HEK293 (cell line): ENCODE measurements at regions not wholly inside any gene's neighbourhood (a gene's known extent, or its start where the extent isn't known, plus 50 kb on each side); places are given as distances from the start of the nearest gene placed in this dataset.

ENCODE experiments used
- CTCF ChIA-PET: fragments of 350-600 bp; formaldehyde crosslinking; extraction: SDS; loops from one replicate; lab custom pipeline; 2021; ENCODE audit warnings: antibody characterized with exemption; lab: Yijun Ruan, JAX
- POLR2A ChIA-PET: fragments of 300-600 bp; formaldehyde crosslinking; extraction: SDS; loops from one replicate; lab custom pipeline; 2020; ENCODE audit warnings: antibody characterized with exemption, inconsistent platforms; lab: Yijun Ruan, JAX
- H3K27ac ChIP-seq: fragments of 200-500 bp; sonication (Bioruptor generic); 2 replicates; pipeline ENCODE4 v1.5.1; 2014; ENCODE audit warnings: low read depth, low read length, control low read depth, inconsistent platforms; ENCODE audit errors: extremely low read depth
- H3K36me3 ChIP-seq, 2 experiments: fragments of 200-500 bp in 1 of 2; sonication (Bioruptor generic) in 1 of 2; 1 replicate in 1 of 2; 2 replicates in 1 of 2; pipeline ENCODE4 v1.5.1; 2014 to 2017; ENCODE audit warnings: inconsistent platforms in 2 of 2, low read length in 2 of 2; ENCODE audit not compliant: control insufficient read depth in 2 of 2, insufficient read depth in 1 of 2
- H3K4me1 ChIP-seq: fragments of 200-500 bp; sonication (Bioruptor generic); 2 replicates; pipeline ENCODE4 v1.5.1; 2014; ENCODE audit warnings: mild to moderate bottlenecking, low read length, inconsistent platforms; ENCODE audit not compliant: control insufficient read depth, insufficient read depth
- H3K4me3 ChIP-seq: 2 replicates; pipeline ENCODE4 v1.5.1; 2011; ENCODE audit warnings: low read depth, mild to moderate bottlenecking, control low read depth, low read length, moderate library complexity
- H3K9me3 ChIP-seq: fragments of 200-500 bp; sonication (Bioruptor generic); 2 replicates; pipeline ENCODE4 v1.5.1; 2014; ENCODE audit warnings: low read depth, low read length, inconsistent platforms; ENCODE audit not compliant: control insufficient read depth, insufficient read depth
- EGR2 ChIP-seq: fragments of 450-650 bp; formaldehyde crosslinking; IDR thresholded peaks from 2 replicates; pipeline ENCODE4 v1.5.1; 2016; ENCODE audit warnings: low read depth, missing biosample characterization, missing genetic modification characterization
- GLIS1 ChIP-seq: fragments of 450-650 bp; formaldehyde crosslinking; IDR thresholded peaks from 2 replicates; pipeline ENCODE4 v1.5.1; 2016; ENCODE audit warnings: missing biosample characterization, missing genetic modification characterization
- SCRT1 ChIP-seq: fragments of 450-650 bp; formaldehyde crosslinking; IDR thresholded peaks from 2 replicates; pipeline ENCODE4 v1.5.1; 2016; ENCODE audit warnings: missing biosample characterization, missing genetic modification characterization, borderline replicate concordance
- SCRT2 ChIP-seq: fragments of 450-650 bp; formaldehyde crosslinking; IDR thresholded peaks from 2 replicates; pipeline ENCODE4 v1.5.1; 2016; ENCODE audit warnings: missing biosample characterization, missing genetic modification characterization
- SP2 ChIP-seq: fragments of 450-650 bp; formaldehyde crosslinking; IDR thresholded peaks from 2 replicates; pipeline ENCODE4 v1.5.1; 2016; ENCODE audit warnings: missing biosample characterization, missing genetic modification characterization
- TSHZ1 ChIP-seq: fragments of 450-650 bp; formaldehyde crosslinking; IDR thresholded peaks from 2 replicates; pipeline ENCODE4 v1.5.1; 2016; ENCODE audit warnings: missing biosample characterization, missing genetic modification characterization, borderline replicate concordance
- ZBTB21 ChIP-seq: fragments of 450-650 bp; formaldehyde crosslinking; IDR thresholded peaks from 2 replicates; pipeline ENCODE4 v1.5.1; 2017; ENCODE audit warnings: missing biosample characterization, missing genetic modification characterization
- ZFHX2 ChIP-seq: fragments of 450-650 bp; formaldehyde crosslinking; conservative IDR thresholded peaks from 2 replicates; pipeline ENCODE4 v1.5.1; 2016; ENCODE audit warnings: missing biosample characterization, missing genetic modification characterization
- ZFP37 ChIP-seq: fragments of 450-650 bp; formaldehyde crosslinking; IDR thresholded peaks from 2 replicates; pipeline ENCODE4 v1.5.1; 2016; ENCODE audit warnings: missing biosample characterization, missing genetic modification characterization
- ZFP41 ChIP-seq: fragments of 450-650 bp; formaldehyde crosslinking; IDR thresholded peaks from 2 replicates; pipeline ENCODE4 v1.5.1; 2016; ENCODE audit warnings: missing biosample characterization, missing genetic modification characterization, borderline replicate concordance
- ZIC2 ChIP-seq: fragments of 450-650 bp; formaldehyde crosslinking; IDR thresholded peaks from 2 replicates; pipeline ENCODE4 v1.5.1; 2016; ENCODE audit warnings: missing biosample characterization, missing genetic modification characterization
- ZNF121 ChIP-seq: fragments of 450-650 bp; formaldehyde crosslinking; IDR thresholded peaks from 2 replicates; pipeline ENCODE4 v1.5.1; 2016; ENCODE audit warnings: missing biosample characterization, missing genetic modification characterization
- ZNF211 ChIP-seq: fragments of 450-650 bp; formaldehyde crosslinking; IDR thresholded peaks from 2 replicates; pipeline ENCODE4 v1.5.1; 2016; ENCODE audit warnings: low read depth, missing biosample characterization, missing genetic modification characterization
- ZNF214 ChIP-seq: fragments of 450-650 bp; formaldehyde crosslinking; IDR thresholded peaks from 2 replicates; pipeline ENCODE4 v1.5.1; 2017; ENCODE audit warnings: missing biosample characterization, mild to moderate bottlenecking, missing genetic modification characterization, borderline replicate concordance
- ZNF221 ChIP-seq: fragments of 450-650 bp; formaldehyde crosslinking; IDR thresholded peaks from 2 replicates; pipeline ENCODE4 v1.5.1; 2017; ENCODE audit warnings: missing biosample characterization, missing genetic modification characterization, borderline replicate concordance
- ZNF223 ChIP-seq: fragments of 450-650 bp; formaldehyde crosslinking; IDR thresholded peaks from 2 replicates; pipeline ENCODE4 v1.5.1; 2016; ENCODE audit warnings: missing biosample characterization, missing genetic modification characterization
- ZNF274 ChIP-seq, 2 experiments: fragments of 200-500 bp in 1 of 2; fragments of 450-650 bp in 1 of 2; sonication (Bioruptor generic) in 1 of 2; formaldehyde crosslinking in 1 of 2; IDR thresholded peaks; 2 replicates each; pipeline versions ENCODE4 v1.5.1 to v1.6.1; 2014 to 2016; ENCODE audit warnings: borderline replicate concordance in 1 of 2, inconsistent platforms in 1 of 2, low read length in 1 of 2, missing biosample characterization in 1 of 2, missing genetic modification characterization in 1 of 2
- ZNF335 ChIP-seq: fragments of 450-650 bp; formaldehyde crosslinking; conservative IDR thresholded peaks from 2 replicates; pipeline ENCODE4 v1.5.1; 2016; ENCODE audit warnings: missing biosample characterization, missing genetic modification characterization
- ZNF391 ChIP-seq: fragments of 450-650 bp; formaldehyde crosslinking; IDR thresholded peaks from 2 replicates; pipeline ENCODE4 v1.5.1; 2016; ENCODE audit warnings: low read depth, missing biosample characterization, missing genetic modification characterization, borderline replicate concordance
- ZNF473 ChIP-seq: fragments of 450-650 bp; formaldehyde crosslinking; IDR thresholded peaks from 2 replicates; pipeline ENCODE4 v1.5.1; 2017; ENCODE audit warnings: missing biosample characterization, missing genetic modification characterization
- ZNF549 ChIP-seq: fragments of 450-650 bp; IDR thresholded peaks from 2 replicates; pipeline ENCODE4 v1.5.1; 2018; ENCODE audit warnings: missing biosample characterization, missing genetic modification characterization, mild to moderate bottlenecking, inconsistent platforms, moderate library complexity
- ZNF658 ChIP-seq: fragments of 450-650 bp; formaldehyde crosslinking; IDR thresholded peaks from 2 replicates; pipeline ENCODE4; 2016; ENCODE audit warnings: missing biosample characterization, missing genetic modification characterization
- TF ChIP-seq, protein P1 (sequence below): fragments of 450-650 bp; formaldehyde crosslinking; IDR thresholded peaks from 2 replicates; pipeline ENCODE4 v1.5.0; 2017; ENCODE audit warnings: missing biosample characterization, missing genetic modification characterization, borderline replicate concordance
- TF ChIP-seq, protein P2 (sequence below): fragments of 450-650 bp; formaldehyde crosslinking; IDR thresholded peaks from 2 replicates; pipeline ENCODE4 v1.5.1; 2016; ENCODE audit warnings: missing biosample characterization, missing genetic modification characterization

DNA sequence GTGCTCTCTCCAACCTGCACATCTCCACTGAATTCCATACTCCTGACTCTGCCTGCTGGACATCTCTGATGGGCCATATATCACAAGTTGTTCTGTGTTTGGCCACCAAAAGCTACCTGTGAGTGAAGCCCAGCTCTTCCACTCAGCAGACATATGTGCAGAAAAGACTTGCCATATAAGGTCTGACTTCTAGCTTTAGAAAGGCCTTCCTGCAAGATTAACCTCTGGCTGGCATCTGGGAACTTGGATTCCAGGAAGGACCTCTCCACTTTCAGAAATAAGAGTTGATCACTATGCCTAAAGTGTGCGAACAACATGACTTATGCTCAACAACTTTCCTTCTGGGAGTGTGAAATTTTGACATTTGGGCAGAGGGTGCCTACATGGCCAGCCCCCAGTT lies 113.7 kb downstream of the TNFAIP3 start:
- POLR2A ChIA-PET = no interaction called here
- no peaks in the 10 kb centered on the region for H3K9me3 ChIP-seq
- TF ChIP-seq ZNF214 (tag by site-specific recombination) (no peak), SP2 (tag by site-specific recombination) (no peak), ZNF549 (tag by site-specific recombination) (no peak), ZNF274 (IDR thresholded peaks at IDR 0.05; ENCODE audit: low read length) (no peak), ZNF274 (tag by site-specific recombination; IDR thresholded peaks at IDR 0.05; ENCODE audit: borderline replicate concordance) (no peak), ZFP37 (tag by site-specific recombination) (no peak), ZNF121 (no peak), SCRT1 (tag by site-specific recombination) (no peak), ZNF221 (tag by site-specific recombination) (no peak), GLIS1 (no peak), ZNF335 (no peak), ZNF391 (tag by site-specific recombination) (no peak), TSHZ1 (no peak), ZIC2 (tag by site-specific recombination) (no peak), ZNF223 (tag by site-specific recombination) (no peak), ZNF658 (tag by site-specific recombination) (no peak)
- TF ChIP-seq, protein P1, sequence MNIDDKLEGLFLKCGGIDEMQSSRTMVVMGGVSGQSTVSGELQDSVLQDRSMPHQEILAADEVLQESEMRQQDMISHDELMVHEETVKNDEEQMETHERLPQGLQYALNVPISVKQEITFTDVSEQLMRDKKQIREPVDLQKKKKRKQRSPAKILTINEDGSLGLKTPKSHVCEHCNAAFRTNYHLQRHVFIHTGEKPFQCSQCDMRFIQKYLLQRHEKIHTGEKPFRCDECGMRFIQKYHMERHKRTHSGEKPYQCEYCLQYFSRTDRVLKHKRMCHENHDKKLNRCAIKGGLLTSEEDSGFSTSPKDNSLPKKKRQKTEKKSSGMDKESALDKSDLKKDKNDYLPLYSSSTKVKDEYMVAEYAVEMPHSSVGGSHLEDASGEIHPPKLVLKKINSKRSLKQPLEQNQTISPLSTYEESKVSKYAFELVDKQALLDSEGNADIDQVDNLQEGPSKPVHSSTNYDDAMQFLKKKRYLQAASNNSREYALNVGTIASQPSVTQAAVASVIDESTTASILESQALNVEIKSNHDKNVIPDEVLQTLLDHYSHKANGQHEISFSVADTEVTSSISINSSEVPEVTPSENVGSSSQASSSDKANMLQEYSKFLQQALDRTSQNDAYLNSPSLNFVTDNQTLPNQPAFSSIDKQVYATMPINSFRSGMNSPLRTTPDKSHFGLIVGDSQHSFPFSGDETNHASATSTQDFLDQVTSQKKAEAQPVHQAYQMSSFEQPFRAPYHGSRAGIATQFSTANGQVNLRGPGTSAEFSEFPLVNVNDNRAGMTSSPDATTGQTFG (tag by site-specific recombination) = no peak
- TF ChIP-seq, all 188 proteins: peak for 0
- Histone ChIP-seq H3K36me3 (no peaks in the 10 kb centered on the region), H3K4me3 (no peak overlapping the region), H3K27ac (no peak overlapping the region), H3K4me1 (peaks cover 3% of the 10 kb centered on the region; the same call in 1 of the 2 replicates)
- CTCF ChIA-PET = interaction anchor here (0.5 to 2.3 kb wide), 4 partner anchors 36 to 528 kb away, joined by 3 to 9 read pairs (median 4); no protein-coding TSS in a partner anchor

DNA sequence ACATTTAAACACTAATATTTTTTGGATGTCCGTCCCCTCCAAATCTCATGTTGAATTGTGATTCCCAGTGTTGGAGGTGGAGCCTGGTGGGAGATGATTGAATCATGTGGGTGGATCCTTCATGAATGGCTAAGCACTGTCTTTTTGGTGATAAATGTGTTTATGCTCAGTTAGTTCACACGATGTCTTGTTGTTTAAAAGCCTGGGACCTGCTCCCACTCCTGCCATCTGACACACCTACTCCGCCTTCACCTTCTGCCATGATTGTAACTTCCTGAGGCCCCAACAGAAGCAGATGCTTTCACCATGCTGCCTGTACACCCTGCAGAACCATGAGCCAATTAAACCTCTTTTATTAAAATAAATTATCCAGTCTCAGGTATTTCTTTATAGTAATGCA lies 114.7 kb downstream of the TNFAIP3 start:
- ChIA-PET POLR2A (no interaction called here), CTCF (interaction anchor here (0.6 to 2.0 kb wide), 3 partner anchors 24 to 341 kb away, joined by 3 to 12 read pairs (median 4); no protein-coding TSS in a partner anchor)
- TF ChIP-seq SCRT2 (tag by site-specific recombination) (no peak), ZFP41 (tag by site-specific recombination) (no peak), ZFHX2 (tag by site-specific recombination) (peak; percentile 87), ZBTB21 (tag by site-specific recombination) (no peak), EGR2 (tag by site-specific recombination) (peak; percentile 84), ZNF473 (tag by site-specific recombination) (no peak), ZNF211 (no peak)
- TF ChIP-seq, protein P2, sequence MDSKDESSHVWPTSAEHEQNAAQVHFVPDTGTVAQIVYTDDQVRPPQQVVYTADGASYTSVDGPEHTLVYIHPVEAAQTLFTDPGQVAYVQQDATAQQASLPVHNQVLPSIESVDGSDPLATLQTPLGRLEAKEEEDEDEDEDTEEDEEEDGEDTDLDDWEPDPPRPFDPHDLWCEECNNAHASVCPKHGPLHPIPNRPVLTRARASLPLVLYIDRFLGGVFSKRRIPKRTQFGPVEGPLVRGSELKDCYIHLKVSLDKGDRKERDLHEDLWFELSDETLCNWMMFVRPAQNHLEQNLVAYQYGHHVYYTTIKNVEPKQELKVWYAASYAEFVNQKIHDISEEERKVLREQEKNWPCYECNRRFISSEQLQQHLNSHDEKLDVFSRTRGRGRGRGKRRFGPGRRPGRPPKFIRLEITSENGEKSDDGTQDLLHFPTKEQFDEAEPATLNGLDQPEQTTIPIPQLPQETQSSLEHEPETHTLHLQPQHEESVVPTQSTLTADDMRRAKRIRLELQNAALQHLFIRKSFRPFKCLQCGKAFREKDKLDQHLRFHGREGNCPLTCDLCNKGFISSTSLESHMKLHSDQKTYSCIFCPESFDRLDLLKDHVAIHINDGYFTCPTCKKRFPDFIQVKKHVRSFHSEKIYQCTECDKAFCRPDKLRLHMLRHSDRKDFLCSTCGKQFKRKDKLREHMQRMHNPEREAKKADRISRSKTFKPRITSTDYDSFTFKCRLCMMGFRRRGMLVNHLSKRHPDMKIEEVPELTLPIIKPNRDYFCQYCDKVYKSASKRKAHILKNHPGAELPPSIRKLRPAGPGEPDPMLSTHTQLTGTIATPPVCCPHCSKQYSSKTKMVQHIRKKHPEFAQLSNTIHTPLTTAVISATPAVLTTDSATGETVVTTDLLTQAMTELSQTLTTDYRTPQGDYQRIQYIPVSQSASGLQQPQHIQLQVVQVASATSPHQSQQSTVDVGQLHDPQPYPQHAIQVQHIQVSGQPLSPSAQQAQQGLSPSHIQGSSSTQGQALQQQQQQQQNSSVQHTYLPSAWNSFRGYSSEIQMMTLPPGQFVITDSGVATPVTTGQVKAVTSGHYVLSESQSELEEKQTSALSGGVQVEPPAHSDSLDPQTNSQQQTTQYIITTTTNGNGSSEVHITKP (tag by site-specific recombination) = no peak
- Histone ChIP-seq H3K9me3 (no peaks in the 10 kb centered on the region), H3K4me3 (no peak overlapping the region), H3K36me3 (no peaks in the 10 kb centered on the region), H3K4me1 (peaks cover 3% of the 10 kb centered on the region; the same call in 1 of the 2 replicates), H3K27ac (no peak overlapping the region)
